KG1 (cell line): ENCODE measurements at regions not wholly inside any gene's neighbourhood (a gene's known extent, or its start where the extent isn't known, plus 50 kb on each side); places are given as distances from the start of the nearest gene placed in this dataset.

Experiments used
- DNase-seq: peaks from one replicate; lab custom pipeline; 2025; lab: John Stamatoyannopoulos, UW

DNA sequence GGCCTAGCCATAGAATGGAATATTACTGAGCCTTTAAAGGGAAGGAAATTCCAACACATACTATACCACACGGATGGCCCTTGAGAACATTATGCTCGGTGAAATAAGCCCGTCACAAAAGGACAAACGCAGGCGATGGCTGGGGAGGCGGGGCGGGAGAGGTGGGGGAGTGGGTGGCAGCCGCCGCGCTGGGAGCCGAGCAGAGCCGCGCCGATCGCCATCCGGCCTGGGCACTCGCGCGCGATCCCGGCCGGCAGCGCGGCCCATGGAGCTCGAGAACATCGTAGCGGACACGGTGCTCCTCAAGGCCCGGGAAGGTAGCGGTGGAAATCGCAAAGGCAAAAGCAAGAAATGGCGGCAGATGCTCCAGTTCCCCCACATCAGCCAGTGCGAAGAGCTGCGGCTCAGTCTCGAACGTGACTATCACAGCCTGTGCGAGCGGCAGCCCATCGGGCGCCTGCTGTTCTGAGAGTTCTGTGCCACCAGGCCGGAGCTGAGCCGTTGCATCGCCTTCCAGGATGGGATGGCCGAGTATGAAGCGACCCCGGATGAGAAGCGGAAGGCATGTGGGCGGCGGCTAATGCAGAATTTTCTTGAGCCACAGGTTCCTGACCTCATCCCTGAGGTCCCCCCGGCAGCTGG lies 140.1 kb downstream of the ZDHHC20 start:
- no peak for DNase-seq

- DNase-seq = no peak
Observed at GRCh38 chr13:21319869-21320641, 139.0 kb downstream of the ZDHHC20 start.

DNA sequence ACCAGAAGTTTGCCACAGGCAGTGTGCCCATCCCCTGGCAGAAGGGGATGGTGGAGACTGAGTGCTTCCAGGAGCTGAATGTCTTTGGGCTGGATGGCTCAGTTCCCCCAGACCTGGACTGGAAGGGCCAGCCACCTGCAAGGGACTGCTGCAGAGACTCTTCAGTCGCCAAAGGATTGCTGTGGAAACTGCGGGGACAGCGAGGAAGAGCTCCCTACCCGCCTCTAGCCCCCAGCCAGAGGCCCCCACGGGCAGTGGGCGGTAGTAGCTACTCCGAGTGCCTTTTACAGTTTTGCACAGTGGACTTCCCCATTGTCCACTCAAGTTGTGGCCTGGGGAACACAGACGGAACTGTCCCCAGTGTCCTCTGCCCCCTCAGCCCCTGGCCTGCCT lies 138.5 kb downstream of the ZDHHC20 start:
- no peak for DNase-seq

DNA sequence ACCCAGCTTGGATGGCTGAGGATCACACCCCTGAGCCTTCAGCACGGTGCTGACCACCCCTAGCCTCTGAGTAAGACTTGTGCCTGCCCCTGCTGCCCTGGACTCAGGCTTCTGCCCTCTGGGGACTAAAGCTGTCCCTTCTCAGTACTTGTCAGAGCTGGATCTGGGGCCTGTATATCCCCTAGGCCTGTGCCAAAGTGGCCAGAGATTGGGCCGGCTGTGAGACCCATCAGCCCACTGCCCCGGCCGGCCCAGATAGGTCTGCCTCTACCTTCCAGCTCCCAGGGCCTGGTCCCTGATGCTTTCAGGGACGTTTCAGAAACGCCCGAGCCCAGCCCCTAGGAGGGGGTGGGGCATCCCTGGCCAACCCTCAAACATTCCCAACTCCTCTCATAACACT lies 137.8 kb downstream of the ZDHHC20 start:
- DNase-seq = no peak

GRCh38 chr13:21322327-21322965 lies 136.7 kb downstream of the ZDHHC20 start:
- DNase-seq = no peak
